GM18858 (cell line): ENCODE measurements at regions not wholly inside any gene's neighbourhood (a gene's known extent, or its start where the extent isn't known, plus 50 kb on each side); places are given as distances from the start of the nearest gene placed in this dataset.
"Not testable (repeated sequence)": the region's sequence is repeated elsewhere in the genome, so short reads cannot be mapped to it uniquely, and the experiment has no call there.

Source experiments
- ATAC-seq: cut with Tn5 transposase; IDR thresholded peaks from one replicate; pipeline ENCODE4 v1.9.1; 2021; ENCODE audit not compliant: unreplicated experiment

DNA sequence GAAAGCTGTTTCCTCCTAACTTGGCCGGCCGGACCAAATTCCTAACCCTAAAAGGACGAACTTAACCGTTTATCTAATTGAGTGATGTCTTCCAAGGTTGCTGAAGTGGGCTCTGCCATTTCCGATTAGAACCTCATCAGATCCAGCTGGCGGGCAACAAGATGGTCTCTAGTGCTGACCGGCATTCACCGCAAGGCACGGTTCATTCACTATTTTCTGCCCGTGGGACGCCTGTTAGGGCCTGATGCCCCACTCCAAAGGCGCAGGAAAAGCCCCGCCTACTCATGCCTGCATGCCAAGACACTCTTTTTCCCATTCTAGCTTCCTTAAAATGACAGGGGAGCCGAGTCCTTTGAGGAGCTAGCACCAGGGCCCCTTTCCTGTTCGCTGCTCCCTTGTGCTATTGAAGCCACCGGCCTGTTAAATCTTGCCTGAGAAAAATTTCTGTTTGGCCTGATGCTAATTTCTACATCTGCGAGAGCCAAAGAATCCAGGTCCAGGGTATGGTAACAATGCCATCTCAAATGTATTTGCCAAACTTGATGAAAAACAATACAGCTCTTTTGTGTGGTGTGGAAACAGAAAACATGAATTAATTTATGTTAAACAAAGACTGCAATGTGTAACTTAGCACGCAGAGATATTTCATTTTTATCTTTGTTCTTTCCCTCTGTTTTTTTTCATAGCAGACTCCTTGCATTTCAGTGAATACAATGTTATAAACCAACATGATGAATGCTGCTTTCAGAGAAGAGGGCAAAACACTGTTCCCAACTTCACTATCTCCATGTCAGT, 1071.2 kb upstream of the USP15 start:
- ATAC-seq: no peak

DNA sequence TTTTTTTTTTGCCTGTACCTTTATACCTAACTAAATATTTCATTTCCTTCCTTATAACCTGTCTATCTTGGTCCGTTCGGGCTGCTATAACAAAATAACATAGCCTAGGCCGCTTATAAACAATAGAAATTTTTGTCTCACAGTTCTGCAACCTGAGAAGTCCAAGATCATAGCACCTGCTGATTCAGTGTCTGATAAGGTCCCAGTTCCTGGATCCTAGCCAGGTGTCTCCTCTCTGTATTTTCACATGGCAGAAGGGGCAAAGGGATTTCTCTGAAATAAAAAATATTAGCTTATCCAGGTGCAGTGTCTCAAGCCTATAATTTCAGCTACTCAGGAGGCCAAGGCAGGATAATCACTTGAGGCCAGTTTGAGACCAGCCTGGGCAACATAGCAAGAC, 1046.6 kb upstream of the USP15 start:
- ATAC-seq: no peak

- no peak for ATAC-seq
Observed at GRCh38 chr12:61220337-61220736, 1039.9 kb upstream of the USP15 start.

- ATAC-seq: no peak
Observed at GRCh38 chr12:61232040-61232439, 1028.2 kb upstream of the USP15 start.

- ATAC-seq: no peak
Observed at GRCh38 chr12:61250303-61250702, 1009.9 kb upstream of the USP15 start.

DNA sequence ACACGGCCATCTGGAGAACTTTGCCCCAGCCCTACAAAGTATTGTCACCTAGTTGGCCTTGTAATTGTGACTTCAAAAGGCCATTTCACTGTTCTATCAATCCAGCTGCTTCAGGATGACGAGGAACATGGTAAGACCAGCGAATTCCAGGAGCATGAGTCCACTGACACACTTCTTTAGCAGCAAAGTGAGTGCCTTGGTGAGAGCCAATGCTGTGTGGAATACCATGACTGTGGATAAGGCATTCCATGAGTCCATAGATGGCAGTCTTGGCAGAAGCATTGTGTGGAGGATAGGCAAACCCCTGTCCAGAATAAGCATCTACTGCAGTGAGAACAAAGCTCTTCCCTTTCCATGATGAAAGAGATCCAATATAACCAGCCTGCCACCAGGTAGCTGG, 1009.1 kb upstream of the USP15 start:
- no peak for ATAC-seq

DNA sequence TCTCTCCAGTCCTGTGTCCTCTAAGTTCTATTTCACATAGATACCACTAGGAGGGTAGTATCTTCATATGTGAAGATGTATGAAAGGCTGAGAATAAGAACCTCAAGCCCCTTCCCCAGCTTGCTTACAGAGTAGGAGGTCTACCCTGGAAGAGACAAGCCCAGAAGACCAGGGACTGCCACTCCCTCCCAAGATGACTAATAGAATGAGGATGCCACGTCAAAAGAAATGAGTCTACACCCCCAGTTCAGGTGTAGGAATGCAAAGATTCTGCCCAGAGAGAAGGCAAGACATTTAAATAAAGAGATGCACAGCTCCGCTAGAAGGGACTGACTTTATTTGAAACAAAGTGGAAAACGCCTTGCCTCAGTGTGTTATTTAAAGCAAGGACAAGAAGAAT, 1006.0 kb upstream of the USP15 start:
- ATAC-seq: no peak

DNA sequence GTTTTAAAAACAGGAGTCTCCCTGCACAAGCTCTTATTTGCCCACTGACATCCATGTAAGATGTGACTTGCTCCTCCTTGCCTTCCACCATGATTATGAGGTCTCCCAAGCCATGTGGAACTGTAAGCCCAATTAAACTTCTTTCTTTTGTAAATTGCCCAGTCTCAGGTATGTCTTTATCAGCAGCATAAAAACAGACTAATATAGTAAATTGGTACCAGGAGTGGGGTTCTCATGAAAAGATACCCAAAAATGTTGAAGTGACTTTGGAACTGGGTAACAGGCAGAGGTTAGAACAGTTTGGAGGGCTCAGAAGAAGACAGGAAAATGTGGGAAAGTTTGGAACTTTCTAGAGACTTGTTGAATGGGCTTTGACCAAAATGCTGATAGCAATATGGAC, 995.9 kb upstream of the USP15 start:
- not testable (repeated sequence) for ATAC-seq

DNA sequence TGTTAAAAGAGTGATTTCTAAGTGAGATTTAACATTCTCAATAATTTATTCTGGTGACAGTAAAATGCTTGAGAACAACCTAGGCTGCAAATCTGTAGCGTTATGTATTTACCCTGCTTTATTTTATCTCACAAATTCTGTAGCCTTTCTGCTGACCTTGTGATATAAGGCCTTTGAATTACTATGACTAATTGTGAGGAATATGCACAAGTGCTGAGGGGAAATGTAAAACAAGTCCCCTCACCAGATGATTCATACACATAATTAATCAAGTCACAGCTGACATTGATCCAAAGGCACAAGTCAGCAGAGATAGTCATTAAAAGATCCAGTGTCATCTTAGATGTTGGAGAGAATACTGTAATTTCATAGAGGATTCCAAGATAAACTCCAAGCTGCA, 992.7 kb upstream of the USP15 start:
- no peak for ATAC-seq

DNA sequence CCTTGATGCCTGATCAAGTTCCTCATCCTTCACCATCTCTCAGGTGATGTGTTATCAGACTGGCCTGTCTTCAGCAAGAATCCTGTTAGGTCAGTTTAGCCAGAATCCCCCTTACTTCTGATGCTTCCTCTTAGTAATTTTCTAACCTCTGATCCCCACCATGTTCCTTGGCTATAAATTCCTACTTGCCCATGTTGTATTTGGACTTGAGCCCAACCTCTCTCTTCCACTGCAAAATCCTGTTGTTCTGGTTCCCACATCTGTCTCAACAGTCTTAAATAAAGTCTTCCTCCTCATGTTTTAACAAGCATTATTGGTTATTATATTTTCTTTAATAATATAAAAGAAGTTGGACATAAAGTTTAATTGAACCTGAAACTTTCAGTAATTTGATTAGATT, 987.8 kb upstream of the USP15 start:
- ATAC-seq: no peak

DNA sequence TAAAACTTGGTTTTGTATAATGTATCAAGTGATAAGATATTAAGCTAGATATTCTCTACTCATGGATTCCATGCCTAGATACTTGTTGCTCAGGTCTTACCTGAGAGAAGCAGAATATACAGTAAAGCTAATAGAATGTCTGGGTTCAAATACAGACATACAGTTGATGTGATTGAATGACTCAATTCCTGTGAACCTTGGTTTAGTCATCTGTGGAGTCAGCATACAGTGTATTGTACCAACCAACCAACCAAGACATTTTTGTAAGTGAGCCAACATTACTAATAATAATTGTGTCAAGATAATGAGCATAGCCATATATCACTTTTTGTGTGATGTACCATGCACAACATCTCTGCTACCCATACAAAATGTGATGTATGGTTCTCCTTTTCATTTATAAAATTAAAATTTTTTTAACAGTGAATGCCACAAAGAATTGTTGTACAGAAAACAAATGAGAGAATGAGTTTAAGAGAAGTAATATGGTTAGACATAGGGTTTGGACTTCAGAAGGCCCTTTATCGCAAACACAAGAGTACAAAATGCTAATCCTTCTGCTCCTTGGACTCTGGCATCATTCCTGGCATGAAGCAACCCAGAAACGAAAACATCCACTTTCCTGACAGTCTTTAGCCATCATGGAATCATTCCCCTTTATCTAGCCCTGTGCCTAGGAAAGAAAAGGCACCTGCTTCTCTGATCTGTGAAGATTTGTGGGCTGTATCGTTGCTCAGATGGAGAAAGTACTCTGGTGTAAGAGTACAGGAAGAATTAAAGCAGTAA, 977.2 kb upstream of the USP15 start:
- ATAC-seq: no peak

DNA sequence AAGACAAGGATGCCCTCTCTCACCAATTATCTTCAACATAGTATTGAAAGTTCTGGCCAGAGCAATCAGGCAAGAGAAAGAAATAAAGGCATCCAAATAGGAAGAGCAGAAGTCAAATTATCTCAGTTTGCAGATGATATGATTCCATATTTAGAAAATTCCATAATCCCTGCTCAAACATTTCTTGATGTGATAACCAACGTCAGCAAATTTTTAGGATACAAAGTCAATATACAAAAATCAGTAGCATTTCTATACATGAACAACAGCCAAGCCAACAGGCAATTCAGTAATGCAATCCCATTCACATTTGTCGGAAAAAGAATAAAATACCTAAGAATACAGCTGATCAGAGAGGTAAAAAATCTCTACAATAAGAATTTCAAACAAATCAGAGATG, 969.7 kb upstream of the USP15 start:
- ATAC-seq: no peak

DNA sequence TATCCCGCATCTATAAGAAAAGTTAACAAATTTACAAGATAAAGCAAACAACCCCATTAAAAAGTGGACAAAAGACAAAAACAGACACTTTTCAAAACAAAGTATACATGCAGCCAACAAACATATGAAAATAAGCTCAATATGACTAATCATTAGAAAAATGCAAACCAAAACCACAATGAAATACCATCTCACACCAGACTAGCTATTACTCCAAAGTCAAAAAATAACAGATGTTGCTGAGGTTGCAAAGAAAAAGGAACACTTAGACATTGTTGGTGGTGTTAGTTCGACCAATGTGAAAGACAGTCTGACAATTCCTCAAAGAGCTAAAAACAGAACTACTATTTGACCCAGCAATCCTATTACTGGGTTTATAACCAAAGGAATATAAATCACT, 968.6 kb upstream of the USP15 start:
- no peak for ATAC-seq

DNA sequence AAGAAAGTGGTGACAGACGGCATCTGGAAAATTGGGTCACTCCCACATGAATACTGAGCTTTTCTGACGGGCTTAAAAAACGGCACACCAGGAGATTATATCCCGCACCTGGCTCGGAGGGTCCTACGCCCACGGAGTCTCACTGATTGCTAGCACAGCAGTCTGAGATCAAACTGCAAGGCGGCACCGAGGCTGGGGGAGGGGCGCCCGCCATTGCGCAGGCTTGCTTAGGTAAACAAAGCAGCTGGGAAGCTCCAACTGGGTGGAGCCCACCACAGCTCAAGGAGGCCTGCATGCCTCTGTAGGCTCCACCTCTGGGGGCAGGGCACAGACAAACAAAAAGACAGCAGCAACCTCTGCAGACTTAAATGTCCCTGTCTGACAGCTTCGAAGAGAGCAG, 966.2 kb upstream of the USP15 start:
- ATAC-seq: not testable (repeated sequence)

DNA sequence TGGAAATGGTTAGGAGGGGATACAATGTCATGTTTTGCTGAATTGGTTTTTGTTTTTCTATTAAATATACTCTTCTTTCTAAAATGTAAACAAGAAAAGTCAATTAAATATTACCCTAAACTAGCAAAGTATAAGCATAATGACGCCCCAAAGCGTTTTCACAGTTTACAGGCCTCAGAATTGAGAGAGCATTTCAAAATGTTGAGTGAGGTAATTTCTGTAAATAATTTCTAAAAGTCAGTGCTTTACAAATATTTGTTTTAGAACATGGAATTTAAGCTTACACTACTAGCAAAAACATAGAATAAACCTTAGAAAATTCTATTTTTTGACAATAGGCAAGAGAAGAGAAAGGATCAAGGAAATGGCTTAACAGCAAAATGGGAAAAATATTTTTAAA, 958.4 kb upstream of the USP15 start:
- ATAC-seq: no peak

GRCh38 chr12:61302282-61302681, 957.9 kb upstream of the USP15 start:
- no peak for ATAC-seq

GRCh38 chr12:61308220-61308619, 952.0 kb upstream of the USP15 start:
- ATAC-seq: no peak

DNA sequence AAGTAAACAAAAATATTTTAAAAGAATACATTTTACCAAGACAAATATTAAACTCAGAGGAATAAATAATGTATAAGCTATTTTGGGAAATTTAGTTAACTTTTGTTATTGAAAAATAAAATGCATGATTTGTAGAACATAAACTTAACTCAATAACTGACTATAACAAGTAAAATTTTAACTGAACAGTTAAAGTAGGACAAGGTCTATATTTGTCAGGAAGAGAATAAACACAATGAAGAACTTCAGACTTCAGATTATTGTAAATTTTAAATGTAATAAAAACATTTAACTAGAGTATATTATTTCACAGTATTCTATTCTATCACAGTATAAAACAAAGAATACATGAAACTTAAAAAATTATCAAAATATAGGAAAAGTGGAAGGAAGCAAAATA, 948.8 kb upstream of the USP15 start:
- ATAC-seq: no peak

GRCh38 chr12:61348871-61349270, 911.3 kb upstream of the USP15 start:
- no peak for ATAC-seq

GRCh38 chr12:61355105-61355504, 905.1 kb upstream of the USP15 start:
- no peak for ATAC-seq

- no peak for ATAC-seq
Observed at GRCh38 chr12:61356485-61356884, 903.7 kb upstream of the USP15 start.

DNA sequence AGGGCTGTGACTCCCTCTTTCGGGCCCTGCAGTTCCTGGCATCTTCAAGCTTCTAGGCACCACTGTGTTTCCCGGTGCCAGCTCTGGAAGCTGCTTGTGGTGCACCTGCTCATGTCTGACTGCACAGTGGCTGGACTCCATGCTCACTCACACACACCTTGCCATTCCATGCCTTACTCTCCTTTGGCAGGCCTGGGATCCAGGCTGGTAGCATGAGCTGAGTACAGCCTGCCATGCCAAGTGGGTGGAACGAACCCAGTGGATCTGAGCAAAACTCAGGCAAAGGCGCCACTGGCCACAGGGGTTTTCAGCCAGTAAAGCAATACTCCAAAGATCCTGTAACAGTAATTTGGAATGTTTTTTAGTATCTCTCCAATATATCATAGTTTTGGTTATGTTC, 902.7 kb upstream of the USP15 start:
- ATAC-seq: no peak

DNA sequence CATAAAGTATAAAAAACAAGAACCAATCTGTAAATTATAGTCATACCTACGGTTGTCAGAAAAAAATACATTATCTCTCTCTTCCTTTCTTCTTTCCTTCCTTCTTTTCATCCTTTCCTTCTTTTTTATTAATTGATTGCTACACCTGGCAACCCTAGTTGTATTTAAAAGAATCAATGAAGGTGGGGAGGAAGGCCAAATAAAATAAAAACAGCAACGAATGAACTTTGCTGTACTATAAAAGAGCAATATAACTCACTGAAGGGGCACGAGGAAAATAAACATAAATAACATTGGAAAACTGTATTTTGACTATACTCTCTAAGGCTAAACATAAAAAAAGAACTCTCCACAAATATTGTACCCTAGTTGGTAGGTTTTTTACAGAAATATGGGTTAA, 898.2 kb upstream of the USP15 start:
- no peak for ATAC-seq
